Panc1 (cell line): ENCODE measurements at regions not wholly inside any gene's neighbourhood (a gene's known extent, or its start where the extent isn't known, plus 50 kb on each side); places are given as distances from the start of the nearest gene placed in this dataset.

Experiments used
- POLR2AphosphoS5 ChIP-seq: IDR thresholded peaks from 2 replicates; pipeline ENCODE4 v1.6.1; 2012; ENCODE audit warnings: mild to moderate bottlenecking, low read depth, low read length, moderate library complexity
- TCF7L2 ChIP-seq: IDR thresholded peaks from 2 replicates; pipeline ENCODE4 v1.6.1; 2011; ENCODE audit warnings: mild to moderate bottlenecking, low read depth, low read length, inconsistent platforms
- TF ChIP-seq, protein P1 (sequence below): fragments of 450-650 bp; IDR thresholded peaks from 2 replicates; pipeline ENCODE4 v1.5.1; 2017; ENCODE audit warnings: mild to moderate bottlenecking
- TF ChIP-seq, protein P2 (sequence below), 2 experiments: IDR thresholded peaks; 2 replicates each; pipeline ENCODE4 v1.6.1; 2011 to 2012; ENCODE audit warnings: low read depth in 2 of 2, control low read depth in 1 of 2, low read length in 1 of 2, mild to moderate bottlenecking in 1 of 2, moderate library complexity in 1 of 2; ENCODE audit not compliant: insufficient read depth in 1 of 2

DNA sequence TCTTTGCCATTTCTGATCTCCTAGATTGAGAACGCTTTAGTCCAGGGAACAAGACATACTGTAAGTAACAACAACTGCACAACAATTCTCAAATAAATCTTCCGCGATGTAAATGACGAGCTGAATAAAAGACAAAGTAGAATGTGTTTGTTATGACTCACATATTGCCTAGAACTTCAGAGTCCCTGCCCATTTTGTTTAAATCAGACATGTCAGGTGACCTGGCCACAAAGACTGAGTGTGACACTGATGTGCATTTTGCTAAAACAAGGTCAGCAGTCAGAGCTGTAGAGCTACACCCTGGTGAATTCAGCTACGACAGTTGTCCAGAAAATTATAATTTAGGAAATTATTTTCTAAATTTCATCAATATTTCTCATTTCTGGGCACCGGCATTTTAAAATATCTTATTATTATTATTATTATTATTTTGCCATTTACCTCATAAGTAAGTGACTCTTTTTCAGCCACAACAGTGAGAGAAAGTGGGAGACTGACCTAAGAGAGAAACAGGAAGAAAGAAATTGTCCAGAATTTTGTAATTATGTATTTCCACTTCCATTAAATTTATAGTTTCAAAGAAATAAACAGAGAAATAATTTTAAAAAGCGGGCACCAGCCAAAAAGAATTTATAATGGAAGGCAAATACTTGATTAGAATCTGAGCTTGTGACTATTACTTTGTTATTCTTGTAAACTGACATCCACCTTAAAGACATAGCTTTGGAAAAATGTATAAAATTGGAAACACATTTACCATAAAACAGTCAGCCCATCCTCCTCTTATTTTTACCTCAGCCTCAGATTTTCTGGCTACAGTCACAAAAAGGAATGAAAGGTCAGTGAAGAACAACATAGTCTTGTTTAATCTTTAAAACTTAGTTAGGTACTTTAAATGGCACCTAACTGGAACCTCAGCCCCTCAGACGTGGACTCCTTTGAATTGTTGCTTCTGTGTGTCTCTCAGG is 157.0 kb upstream of the CITED2 start:
- TF ChIP-seq TCF7L2 (no peak), POLR2AphosphoS5 (no peak)
- TF ChIP-seq, protein P1, sequence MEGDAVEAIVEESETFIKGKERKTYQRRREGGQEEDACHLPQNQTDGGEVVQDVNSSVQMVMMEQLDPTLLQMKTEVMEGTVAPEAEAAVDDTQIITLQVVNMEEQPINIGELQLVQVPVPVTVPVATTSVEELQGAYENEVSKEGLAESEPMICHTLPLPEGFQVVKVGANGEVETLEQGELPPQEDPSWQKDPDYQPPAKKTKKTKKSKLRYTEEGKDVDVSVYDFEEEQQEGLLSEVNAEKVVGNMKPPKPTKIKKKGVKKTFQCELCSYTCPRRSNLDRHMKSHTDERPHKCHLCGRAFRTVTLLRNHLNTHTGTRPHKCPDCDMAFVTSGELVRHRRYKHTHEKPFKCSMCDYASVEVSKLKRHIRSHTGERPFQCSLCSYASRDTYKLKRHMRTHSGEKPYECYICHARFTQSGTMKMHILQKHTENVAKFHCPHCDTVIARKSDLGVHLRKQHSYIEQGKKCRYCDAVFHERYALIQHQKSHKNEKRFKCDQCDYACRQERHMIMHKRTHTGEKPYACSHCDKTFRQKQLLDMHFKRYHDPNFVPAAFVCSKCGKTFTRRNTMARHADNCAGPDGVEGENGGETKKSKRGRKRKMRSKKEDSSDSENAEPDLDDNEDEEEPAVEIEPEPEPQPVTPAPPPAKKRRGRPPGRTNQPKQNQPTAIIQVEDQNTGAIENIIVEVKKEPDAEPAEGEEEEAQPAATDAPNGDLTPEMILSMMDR = no peak
- TF ChIP-seq, protein P2, sequence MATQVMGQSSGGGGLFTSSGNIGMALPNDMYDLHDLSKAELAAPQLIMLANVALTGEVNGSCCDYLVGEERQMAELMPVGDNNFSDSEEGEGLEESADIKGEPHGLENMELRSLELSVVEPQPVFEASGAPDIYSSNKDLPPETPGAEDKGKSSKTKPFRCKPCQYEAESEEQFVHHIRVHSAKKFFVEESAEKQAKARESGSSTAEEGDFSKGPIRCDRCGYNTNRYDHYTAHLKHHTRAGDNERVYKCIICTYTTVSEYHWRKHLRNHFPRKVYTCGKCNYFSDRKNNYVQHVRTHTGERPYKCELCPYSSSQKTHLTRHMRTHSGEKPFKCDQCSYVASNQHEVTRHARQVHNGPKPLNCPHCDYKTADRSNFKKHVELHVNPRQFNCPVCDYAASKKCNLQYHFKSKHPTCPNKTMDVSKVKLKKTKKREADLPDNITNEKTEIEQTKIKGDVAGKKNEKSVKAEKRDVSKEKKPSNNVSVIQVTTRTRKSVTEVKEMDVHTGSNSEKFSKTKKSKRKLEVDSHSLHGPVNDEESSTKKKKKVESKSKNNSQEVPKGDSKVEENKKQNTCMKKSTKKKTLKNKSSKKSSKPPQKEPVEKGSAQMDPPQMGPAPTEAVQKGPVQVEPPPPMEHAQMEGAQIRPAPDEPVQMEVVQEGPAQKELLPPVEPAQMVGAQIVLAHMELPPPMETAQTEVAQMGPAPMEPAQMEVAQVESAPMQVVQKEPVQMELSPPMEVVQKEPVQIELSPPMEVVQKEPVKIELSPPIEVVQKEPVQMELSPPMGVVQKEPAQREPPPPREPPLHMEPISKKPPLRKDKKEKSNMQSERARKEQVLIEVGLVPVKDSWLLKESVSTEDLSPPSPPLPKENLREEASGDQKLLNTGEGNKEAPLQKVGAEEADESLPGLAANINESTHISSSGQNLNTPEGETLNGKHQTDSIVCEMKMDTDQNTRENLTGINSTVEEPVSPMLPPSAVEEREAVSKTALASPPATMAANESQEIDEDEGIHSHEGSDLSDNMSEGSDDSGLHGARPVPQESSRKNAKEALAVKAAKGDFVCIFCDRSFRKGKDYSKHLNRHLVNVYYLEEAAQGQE (IDR thresholded peaks at IDR 0.05; ENCODE audit: insufficient read depth in 1 of 2, low read depth in 2 of 2, low read length in 1 of 2) = no peak
